ENCODE measurements at regions not wholly inside any gene's neighbourhood (a gene's known extent, or its start where the extent isn't known, plus 50 kb on each side); places are given as distances from the start of the nearest gene placed in this dataset.
"Not testable (repeated sequence)": the region's sequence is repeated elsewhere in the genome, so short reads cannot be mapped to it uniquely, and the experiment has no call there.

DNA sequence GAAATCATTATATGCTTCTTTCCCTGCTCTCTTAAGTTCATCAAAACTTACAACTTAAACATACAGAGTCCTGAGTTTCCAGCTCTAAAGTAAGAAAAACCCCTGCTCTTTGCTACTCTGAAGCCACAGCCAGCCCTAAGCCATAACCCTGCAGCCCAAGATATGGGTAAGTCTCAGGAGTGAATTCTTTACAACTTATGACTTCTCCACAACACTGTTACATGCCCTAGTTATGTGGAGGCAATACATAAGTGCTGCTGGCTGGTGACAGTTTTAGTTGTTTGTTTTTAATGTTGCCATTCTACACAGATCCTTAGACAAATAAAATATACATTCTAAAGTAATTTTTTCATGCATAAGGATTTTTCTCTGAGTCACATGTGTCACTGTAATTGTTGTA is 100.2 kb downstream of the FBXO8 start:
- H3K4me3 ChIP-seq (ENCODE audit: low read depth, low read length) = no peak overlapping the region
- DNase-seq (ENCODE audit: low read depth) = no peak
- H3K27me3 ChIP-seq (ENCODE audit: control insufficient read depth, insufficient read depth, low read length) = no peaks in the 10 kb centered on the region
- TF ChIP-seq, protein P1, sequence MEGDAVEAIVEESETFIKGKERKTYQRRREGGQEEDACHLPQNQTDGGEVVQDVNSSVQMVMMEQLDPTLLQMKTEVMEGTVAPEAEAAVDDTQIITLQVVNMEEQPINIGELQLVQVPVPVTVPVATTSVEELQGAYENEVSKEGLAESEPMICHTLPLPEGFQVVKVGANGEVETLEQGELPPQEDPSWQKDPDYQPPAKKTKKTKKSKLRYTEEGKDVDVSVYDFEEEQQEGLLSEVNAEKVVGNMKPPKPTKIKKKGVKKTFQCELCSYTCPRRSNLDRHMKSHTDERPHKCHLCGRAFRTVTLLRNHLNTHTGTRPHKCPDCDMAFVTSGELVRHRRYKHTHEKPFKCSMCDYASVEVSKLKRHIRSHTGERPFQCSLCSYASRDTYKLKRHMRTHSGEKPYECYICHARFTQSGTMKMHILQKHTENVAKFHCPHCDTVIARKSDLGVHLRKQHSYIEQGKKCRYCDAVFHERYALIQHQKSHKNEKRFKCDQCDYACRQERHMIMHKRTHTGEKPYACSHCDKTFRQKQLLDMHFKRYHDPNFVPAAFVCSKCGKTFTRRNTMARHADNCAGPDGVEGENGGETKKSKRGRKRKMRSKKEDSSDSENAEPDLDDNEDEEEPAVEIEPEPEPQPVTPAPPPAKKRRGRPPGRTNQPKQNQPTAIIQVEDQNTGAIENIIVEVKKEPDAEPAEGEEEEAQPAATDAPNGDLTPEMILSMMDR (IDR thresholded peaks at IDR 0.05; ENCODE audit: insufficient read depth, low read length, severe bottlenecking) = no peak
- no peaks in the 10 kb centered on the region for H3K36me3 ChIP-seq (ENCODE audit: control insufficient read depth, insufficient read depth, low read length)
- no peak for FAIRE-seq

DNA sequence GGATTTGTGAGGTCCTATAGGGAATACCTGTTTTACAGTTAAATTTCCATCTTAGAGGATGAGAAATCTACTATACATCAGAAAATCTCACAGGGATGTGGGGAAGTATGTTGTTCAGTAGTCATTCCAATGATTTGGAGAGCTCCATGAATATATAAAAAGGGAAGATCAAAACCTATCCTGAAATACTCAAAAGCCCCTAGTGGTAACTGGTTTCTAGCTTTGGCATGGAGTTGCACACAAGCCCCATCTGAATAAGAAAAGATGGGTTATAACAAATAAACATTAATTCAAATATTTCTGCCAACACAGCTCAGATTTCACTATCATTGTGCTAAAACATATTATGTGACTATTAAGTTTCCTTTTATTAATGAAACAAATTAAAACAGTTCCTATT is 101.6 kb downstream of the FBXO8 start:
- Histone ChIP-seq H3K36me3 (ENCODE audit: control insufficient read depth, insufficient read depth, low read length) (no peaks in the 10 kb centered on the region), H3K4me3 (ENCODE audit: low read depth, low read length) (no peak overlapping the region), H3K27me3 (ENCODE audit: control insufficient read depth, insufficient read depth, low read length) (no peaks in the 10 kb centered on the region)
- TF ChIP-seq, protein P1 (IDR thresholded peaks at IDR 0.05; ENCODE audit: insufficient read depth, low read length, severe bottlenecking) = no peak
- DNase-seq (ENCODE audit: low read depth) = no peak
- FAIRE-seq = no peak

GRCh38 chr4:174177536-174177935 is 105.9 kb downstream of the FBXO8 start:
- DNase-seq (ENCODE audit: low read depth) = no peak
- H3K4me3 ChIP-seq (ENCODE audit: low read depth, low read length) = no peak overlapping the region
- TF ChIP-seq, protein P1 (IDR thresholded peaks at IDR 0.05; ENCODE audit: insufficient read depth, low read length, severe bottlenecking) = no peak
- H3K27me3 ChIP-seq (ENCODE audit: control insufficient read depth, insufficient read depth, low read length) = no peaks in the 10 kb centered on the region
- H3K36me3 ChIP-seq (ENCODE audit: control insufficient read depth, insufficient read depth, low read length) = no peaks in the 10 kb centered on the region
- no peak for FAIRE-seq

DNA sequence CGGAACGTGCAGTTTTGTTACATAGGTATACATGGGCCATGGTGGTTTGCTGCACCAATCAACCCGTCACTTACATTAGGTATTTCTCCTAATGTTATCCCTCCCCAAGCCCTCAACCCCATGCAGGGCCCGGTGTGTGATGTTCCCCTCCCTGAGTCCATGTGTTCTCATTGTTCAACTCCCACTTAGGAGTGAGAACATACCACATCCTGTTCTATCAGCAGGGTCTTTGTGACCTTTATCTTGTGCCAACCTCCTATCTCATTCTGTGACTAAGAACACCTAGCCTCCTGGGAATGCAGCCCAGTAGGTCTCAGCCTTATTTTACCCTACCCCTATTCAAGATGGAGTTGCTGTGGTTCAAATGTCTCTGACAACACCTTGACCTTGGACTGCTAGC is 107.6 kb downstream of the FBXO8 start:
- H3K4me3 ChIP-seq (ENCODE audit: low read depth, low read length); H3K36me3 ChIP-seq (ENCODE audit: control insufficient read depth, insufficient read depth, low read length); FAIRE-seq; H3K27me3 ChIP-seq (ENCODE audit: control insufficient read depth, insufficient read depth, low read length); DNase-seq (ENCODE audit: low read depth): not testable (repeated sequence)

- Histone ChIP-seq H3K4me3 (ENCODE audit: low read depth, low read length) (no peak overlapping the region), H3K27me3 (ENCODE audit: control insufficient read depth, insufficient read depth, low read length) (no peaks in the 10 kb centered on the region), H3K36me3 (ENCODE audit: control insufficient read depth, insufficient read depth, low read length) (no peaks in the 10 kb centered on the region)
- FAIRE-seq = no peak
- DNase-seq (ENCODE audit: low read depth) = no peak
- TF ChIP-seq, protein P1 (IDR thresholded peaks at IDR 0.05; ENCODE audit: insufficient read depth, low read length, severe bottlenecking) = no peak
Observed at GRCh38 chr4:174173360-174173759, 110.1 kb downstream of the FBXO8 start.

DNA sequence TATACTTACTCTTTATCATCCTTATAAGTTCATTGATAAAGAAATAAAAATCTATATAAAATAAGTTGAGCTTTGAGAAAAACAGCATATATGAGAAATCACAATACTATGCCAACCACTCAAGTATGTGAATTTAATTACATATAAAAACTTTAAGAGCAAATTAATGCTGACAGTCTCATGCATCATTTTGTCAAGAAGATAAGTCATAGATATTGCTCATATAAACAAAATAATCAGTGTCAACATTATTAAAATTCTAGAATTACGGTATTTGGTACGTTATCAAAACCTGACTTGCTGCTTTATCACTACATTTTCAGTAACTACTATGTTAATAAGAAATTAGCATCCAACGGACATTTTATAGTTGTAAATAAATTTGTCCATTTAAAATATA is 111.2 kb downstream of the FBXO8 start:
- FAIRE-seq = no peak

More for the DNA sequence above, 111.2 kb downstream of the FBXO8 start:
- TF ChIP-seq, protein P1 (IDR thresholded peaks at IDR 0.05; ENCODE audit: insufficient read depth, low read length, severe bottlenecking) = no peak
- no peak for DNase-seq (ENCODE audit: low read depth)
- Histone ChIP-seq H3K4me3 (ENCODE audit: low read depth, low read length) (no peak overlapping the region), H3K27me3 (ENCODE audit: control insufficient read depth, insufficient read depth, low read length) (no peaks in the 10 kb centered on the region), H3K36me3 (ENCODE audit: control insufficient read depth, insufficient read depth, low read length) (no peaks in the 10 kb centered on the region)

Measured in bronchial epithelial cell (primary cell).